ENCODE measurements at regions not wholly inside any gene's neighbourhood (a gene's known extent, or its start where the extent isn't known, plus 50 kb on each side); places are given as distances from the start of the nearest gene placed in this dataset.

GRCh38 chr4:94156826-94157225 lies 50.8 kb upstream of the SMARCAD1 start:
- ChIA-PET CTCF (no interaction called here), RAD21 (ENCODE audit: unreplicated experiment) (no interaction called here), SMC1A (ENCODE audit: uncharacterized antibody, unreplicated experiment) (no interaction called here), POLR2A (no interaction called here)
- Histone ChIP-seq H3K27ac (ENCODE audit: control insufficient read depth, insufficient read depth) (no peak overlapping the region), H3K27me3 (replicated peaks in 1 of 2; ENCODE audit: control insufficient read depth in 2 of 2, insufficient read depth in 2 of 2, low read length in 1 of 2) (no peaks in the 10 kb centered on the region), H3K36me3 (ENCODE audit: control insufficient read depth in 2 of 2, insufficient read depth in 2 of 2, low read length in 1 of 2) (no peaks in the 10 kb centered on the region), H3K79me2 (ENCODE audit: control insufficient read depth, insufficient read depth, low read length) (no peaks in the 10 kb centered on the region), H3K4me1 (ENCODE audit: control insufficient read depth, insufficient read depth, low read length) (no peaks in the 10 kb centered on the region), H3K4me2 (ENCODE audit: control insufficient read depth, insufficient read depth) (no peak overlapping the region), H4K20me1 (ENCODE audit: control insufficient read depth, insufficient read depth) (no peaks in the 10 kb centered on the region), H2AFZ (ENCODE audit: control insufficient read depth, low read depth, low read length) (no peak overlapping the region), H3K9ac (ENCODE audit: control insufficient read depth, insufficient read depth, low read length) (no peak overlapping the region), H3K9me3 (replicated peaks; ENCODE audit: control insufficient read depth, insufficient read depth, low read length) (no peaks in the 10 kb centered on the region), H3K4me3 (no peak overlapping the region)
- DNase-seq (ENCODE audit: low read depth, low spot score) (no peak), FAIRE-seq (no peak), ATAC-seq (no peak)
- intact Hi-C loops (cut with micrococcal nuclease; ENCODE audit: unreplicated experiment) (no loop called here), in situ Hi-C loops (cut with MboI) (no loop called here)
- 25% methylated on average over 5 of the region's 5 CpGs for WGBS (ENCODE audit: insufficient coverage, insufficient replicate concordance, low lambda C conversion rate, missing lambda C conversion rate)
- TF ChIP-seq TCF7 (IDR thresholded peaks at IDR 0.05; ENCODE audit: borderline replicate concordance) (no peak), MYC (IDR thresholded peaks at IDR 0.05; ENCODE audit: insufficient read depth, insufficient read length, insufficient replicate concordance, low read length, severe bottlenecking) (no peak), TCF3 (IDR thresholded peaks at IDR 0.05; ENCODE audit: borderline replicate concordance, insufficient read depth, low read depth, low read length) (no peak), EGR1 (IDR thresholded peaks at IDR 0.05; ENCODE audit: borderline replicate concordance in 1 of 2, low read depth in 2 of 2, low read length in 2 of 2) (no peak), E2F4 (IDR thresholded peaks at IDR 0.05; ENCODE audit: low read depth, low read length) (no peak), SRF (IDR thresholded peaks at IDR 0.05; ENCODE audit: low read depth in 2 of 2, low read length in 2 of 2) (no peak), POU2F2 (IDR thresholded peaks at IDR 0.05; ENCODE audit: borderline replicate concordance, low read depth, low read length) (no peak), CEBPZ (IDR thresholded peaks at IDR 0.05; ENCODE audit: low read depth, low read length) (no peak), ZBTB11 (CRISPR knock-in tag; IDR thresholded peaks at IDR 0.05) (no peak), SMC3 (IDR thresholded peaks at IDR 0.05; ENCODE audit: borderline replicate concordance, low read length) (no peak)
- BruUV-seq (replicated peaks) = no TSS peak

All from GM12878 (cell line).